Vagina (tissue), 2 donors: ENCODE measurements at regions not wholly inside any gene's neighbourhood (a gene's known extent, or its start where the extent isn't known, plus 50 kb on each side); places are given as distances from the start of the nearest gene placed in this dataset.

Experiments used
- DNase-seq, 2 donors: peaks; one replicate each; pipeline ENCODE4 v3.0.0-alpha.2; 2017; ENCODE audit errors: extremely low spot score in 2 of 2
- H3K27ac ChIP-seq: fragments of 200-600 bp; sonication (generic); one replicate; pipeline ENCODE4 v1.5.1; 2019
- H3K27me3 ChIP-seq: fragments of 200-600 bp; sonication (generic); one replicate; pipeline ENCODE4 v1.5.1; 2019
- H3K36me3 ChIP-seq, 2 donors: fragments of 200-600 bp; sonication (generic); one replicate each; pipeline ENCODE4 v1.5.1; 2017 to 2019
- H3K4me1 ChIP-seq: fragments of 200-600 bp; sonication (generic); one replicate; pipeline ENCODE4 v1.5.1; 2019
- H3K4me3 ChIP-seq, 2 donors: fragments of 200-600 bp; sonication (generic); 1 replicate in 1 of 2; 2 replicates in 1 of 2; pipeline ENCODE4 v1.5.1; 2016 to 2019
- H3K9me3 ChIP-seq: fragments of 200-600 bp; sonication (generic); one replicate; pipeline ENCODE4 v1.5.1; 2019
- POLR2A ChIP-seq, 2 donors: fragments of 450-650 bp; IDR thresholded peaks; one replicate each; pipeline ENCODE4 v1.6.1; 2017; ENCODE audit warnings: antibody characterized with exemption in 2 of 2, mild to moderate bottlenecking in 2 of 2, moderate library complexity in 2 of 2
- POLR2AphosphoS5 ChIP-seq, 2 donors: sonication (generic); formaldehyde crosslinking; IDR thresholded peaks; one replicate each; pipeline ENCODE4 v1.9.0; 2017; ENCODE audit warnings: antibody characterized with exemption in 2 of 2, mild to moderate bottlenecking in 2 of 2, low read depth in 1 of 2; ENCODE audit not compliant: insufficient read depth in 1 of 2
- intact Hi-C: fragments of 100-400 bp; cut with DNase I; formaldehyde crosslinking; loops from one replicate; pipeline ENCODE4 v1.15.1; 2023
- TF ChIP-seq, protein P1 (sequence below), 3 experiments: fragments of 450-650 bp in 2 of 3; fragments of 200-600 bp in 1 of 3; sonication (generic) in 1 of 3; IDR thresholded peaks; one replicate each; pipeline ENCODE4 v1.5.1; 2017 to 2019; ENCODE audit warnings: antibody characterized with exemption in 3 of 3, mild to moderate bottlenecking in 2 of 3, moderate library complexity in 2 of 3

DNA sequence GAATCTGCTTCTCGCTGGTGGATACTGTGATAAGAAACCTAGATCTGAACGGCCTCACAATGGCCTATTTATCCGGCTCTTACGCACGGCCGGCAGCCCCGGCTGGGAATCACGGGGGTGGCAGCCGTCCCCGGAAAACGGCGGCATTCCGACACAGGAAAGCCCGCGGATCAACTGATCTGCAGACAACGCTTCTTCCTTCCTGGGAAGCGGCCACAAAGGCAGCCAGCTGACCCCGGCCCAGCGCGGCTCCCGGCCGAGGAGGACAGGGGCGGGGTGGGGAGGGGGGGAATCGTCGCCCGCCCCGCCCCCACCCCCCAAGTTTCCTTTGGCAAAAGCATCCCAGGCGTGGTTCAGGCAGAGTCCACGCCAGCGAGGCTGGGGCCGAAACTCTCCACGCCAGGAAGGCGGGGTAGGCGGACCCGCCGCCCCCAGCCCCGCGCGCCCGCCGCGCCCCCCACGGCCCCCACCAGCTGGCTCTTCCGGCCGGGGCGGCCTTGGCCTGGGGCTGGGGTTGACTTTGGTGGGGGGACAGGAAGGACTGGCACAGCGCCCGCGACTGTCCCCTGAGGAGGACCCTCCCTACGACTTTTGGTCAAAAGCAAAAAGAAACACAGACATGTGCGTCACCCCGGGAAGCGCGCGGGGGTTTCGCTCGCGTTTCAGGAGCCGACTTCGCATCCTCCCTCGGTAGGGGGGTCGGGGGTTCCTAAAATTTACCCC lies 247.7 kb upstream of the ANKRD55 start:
- Histone ChIP-seq H3K4me1 (peaks cover 27% of the 10 kb centered on the region), H3K36me3 (no peaks in the 10 kb centered on the region), H3K27me3 (no peaks in the 10 kb centered on the region), H3K27ac (peak overlapping the region; percentile 89), H3K4me3 (peak overlapping the region; percentile 69 to 91), H3K9me3 (no peaks in the 10 kb centered on the region)
- DNase-seq, result no peak
- intact Hi-C loops, result no loop called here
- peak in 1 of 2 donors; percentile 7 for TF ChIP-seq POLR2A (IDR thresholded peaks at IDR 0.05)
- TF ChIP-seq, protein P1, sequence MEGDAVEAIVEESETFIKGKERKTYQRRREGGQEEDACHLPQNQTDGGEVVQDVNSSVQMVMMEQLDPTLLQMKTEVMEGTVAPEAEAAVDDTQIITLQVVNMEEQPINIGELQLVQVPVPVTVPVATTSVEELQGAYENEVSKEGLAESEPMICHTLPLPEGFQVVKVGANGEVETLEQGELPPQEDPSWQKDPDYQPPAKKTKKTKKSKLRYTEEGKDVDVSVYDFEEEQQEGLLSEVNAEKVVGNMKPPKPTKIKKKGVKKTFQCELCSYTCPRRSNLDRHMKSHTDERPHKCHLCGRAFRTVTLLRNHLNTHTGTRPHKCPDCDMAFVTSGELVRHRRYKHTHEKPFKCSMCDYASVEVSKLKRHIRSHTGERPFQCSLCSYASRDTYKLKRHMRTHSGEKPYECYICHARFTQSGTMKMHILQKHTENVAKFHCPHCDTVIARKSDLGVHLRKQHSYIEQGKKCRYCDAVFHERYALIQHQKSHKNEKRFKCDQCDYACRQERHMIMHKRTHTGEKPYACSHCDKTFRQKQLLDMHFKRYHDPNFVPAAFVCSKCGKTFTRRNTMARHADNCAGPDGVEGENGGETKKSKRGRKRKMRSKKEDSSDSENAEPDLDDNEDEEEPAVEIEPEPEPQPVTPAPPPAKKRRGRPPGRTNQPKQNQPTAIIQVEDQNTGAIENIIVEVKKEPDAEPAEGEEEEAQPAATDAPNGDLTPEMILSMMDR (IDR thresholded peaks at IDR 0.05), result no peak
- peak in 1 of 2 donors; percentile 59 for TF ChIP-seq POLR2AphosphoS5 (IDR thresholded peaks at IDR 0.05; ENCODE audit: insufficient read depth in 1 of 2, low read depth in 1 of 2)

DNA sequence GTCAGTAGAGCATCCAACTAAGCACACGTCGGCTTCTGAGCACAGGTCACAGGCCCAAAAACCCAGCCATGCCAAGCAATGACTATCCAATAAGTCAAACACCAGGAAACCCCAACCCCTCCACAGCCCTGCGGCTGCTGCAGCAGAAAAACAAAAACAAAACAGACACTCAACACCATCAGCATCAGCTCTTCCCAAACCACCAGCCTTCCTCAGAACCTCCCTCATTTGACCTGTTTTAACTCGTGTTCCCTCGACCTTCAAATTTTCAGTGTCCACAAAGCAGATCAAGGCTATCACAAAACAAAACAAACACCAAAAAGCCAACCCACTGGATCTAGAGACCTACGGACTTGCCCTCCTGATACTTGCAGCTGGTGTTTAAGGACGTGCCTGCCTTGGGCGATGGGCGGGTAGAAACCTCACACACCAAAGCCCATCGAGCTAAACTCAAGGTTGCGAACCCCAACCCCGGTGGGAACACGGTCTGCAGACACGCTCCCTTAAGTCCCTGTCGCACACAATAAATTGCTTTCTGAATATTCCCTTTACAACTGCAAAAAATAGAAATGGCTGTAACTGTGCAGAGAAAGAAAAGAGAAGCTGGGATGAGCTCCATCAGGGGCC lies 247.1 kb upstream of the ANKRD55 start:
- DNase-seq, result no peak
- no peak for TF ChIP-seq POLR2AphosphoS5 (IDR thresholded peaks at IDR 0.05; ENCODE audit: insufficient read depth in 1 of 2, low read depth in 1 of 2)
- TF ChIP-seq, protein P1 (IDR thresholded peaks at IDR 0.05), result no peak
- Histone ChIP-seq H3K9me3 (no peaks in the 10 kb centered on the region), H3K27ac (peak overlapping the region; percentile 89), H3K27me3 (no peaks in the 10 kb centered on the region), H3K36me3 (no peaks in the 10 kb centered on the region), H3K4me3 (peak overlapping the region; percentile 69 to 91), H3K4me1 (peaks cover 27% of the 10 kb centered on the region)
- intact Hi-C loops, result no loop called here

DNA sequence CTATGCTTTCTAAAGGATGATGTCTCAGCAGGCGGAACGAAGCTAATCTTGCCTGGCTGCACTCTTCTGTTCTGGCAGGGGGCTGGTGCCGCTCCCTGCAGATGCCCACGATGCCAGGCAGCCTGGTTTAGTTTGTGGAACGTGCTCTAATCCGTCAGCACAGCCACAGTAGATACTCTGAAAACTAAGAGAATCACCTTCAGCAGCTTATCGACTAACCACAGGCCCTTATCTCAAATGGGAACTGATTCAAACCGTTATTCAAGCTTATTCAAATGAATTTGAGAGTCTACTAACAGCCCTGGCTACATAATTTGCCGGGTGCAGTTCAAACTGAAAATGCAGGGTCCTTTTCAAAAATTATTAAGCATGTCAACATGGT lies 246.6 kb upstream of the ANKRD55 start:
- Histone ChIP-seq H3K36me3 (no peaks in the 10 kb centered on the region), H3K9me3 (no peaks in the 10 kb centered on the region), H3K27me3 (no peaks in the 10 kb centered on the region), H3K4me1 (peaks cover 27% of the 10 kb centered on the region), H3K4me3 (peak overlapping the region in 1 of 2 donors; percentile 69), H3K27ac (peak overlapping the region; percentile 89)
- DNase-seq, result no peak
- TF ChIP-seq, protein P1 (IDR thresholded peaks at IDR 0.05), result no peak
- TF ChIP-seq POLR2A (IDR thresholded peaks at IDR 0.05) (no peak), POLR2AphosphoS5 (IDR thresholded peaks at IDR 0.05; ENCODE audit: insufficient read depth in 1 of 2, low read depth in 1 of 2) (no peak)
- intact Hi-C loops, result no loop called here

DNA sequence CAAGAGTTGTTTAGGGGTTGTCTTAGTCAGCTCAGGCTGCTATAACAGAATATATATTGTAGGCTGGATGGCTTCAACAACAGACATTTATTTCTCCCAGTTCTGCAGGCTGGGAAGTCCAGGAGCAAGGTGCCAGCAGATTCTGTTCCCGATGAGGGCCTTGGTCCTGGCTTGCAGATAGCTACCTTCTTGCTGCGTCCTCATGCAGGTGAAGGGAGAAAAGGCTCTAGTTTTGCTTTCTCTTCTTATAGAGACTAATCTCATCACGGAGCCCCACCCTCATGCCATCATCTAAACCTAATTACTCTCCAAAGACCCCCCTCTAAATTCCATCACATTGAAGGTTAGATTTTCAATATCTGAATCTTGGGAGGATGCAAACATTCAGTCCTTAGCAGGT lies 246.0 kb upstream of the ANKRD55 start:
- intact Hi-C loops, result no loop called here
- Histone ChIP-seq H3K27me3 (no peaks in the 10 kb centered on the region), H3K36me3 (no peaks in the 10 kb centered on the region), H3K27ac (no peak overlapping the region), H3K4me1 (peaks cover 27% of the 10 kb centered on the region), H3K4me3 (no peak overlapping the region), H3K9me3 (no peaks in the 10 kb centered on the region)
- TF ChIP-seq POLR2A (IDR thresholded peaks at IDR 0.05) (no peak), POLR2AphosphoS5 (IDR thresholded peaks at IDR 0.05; ENCODE audit: insufficient read depth in 1 of 2, low read depth in 1 of 2) (no peak)
- TF ChIP-seq, protein P1 (IDR thresholded peaks at IDR 0.05), result no peak
- DNase-seq, result no peak

DNA sequence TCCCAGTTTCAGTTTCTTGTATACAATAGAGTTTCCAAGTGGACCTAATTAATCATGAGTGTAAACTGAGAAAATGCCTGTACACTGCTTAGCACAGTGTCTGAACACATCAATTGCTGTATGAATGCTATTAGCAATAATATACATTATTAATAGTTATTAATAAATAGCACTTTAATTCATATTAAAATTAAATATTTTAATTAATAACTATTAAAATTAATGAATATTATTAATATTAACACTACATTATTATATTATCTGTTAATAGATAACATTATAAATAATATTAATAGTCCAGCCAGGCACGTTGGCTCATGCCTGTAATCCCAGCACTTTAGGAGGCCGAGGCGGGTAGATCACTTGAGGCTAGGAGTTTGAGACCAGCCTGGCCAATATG lies 244.9 kb upstream of the ANKRD55 start:
- Histone ChIP-seq H3K4me1 (peaks cover 27% of the 10 kb centered on the region), H3K27me3 (no peaks in the 10 kb centered on the region), H3K27ac (no peak overlapping the region), H3K4me3 (no peak overlapping the region), H3K36me3 (no peaks in the 10 kb centered on the region), H3K9me3 (no peaks in the 10 kb centered on the region)
- DNase-seq, result peak in 1 of 2 donors; percentile 32
- TF ChIP-seq, protein P1 (IDR thresholded peaks at IDR 0.05), result no peak
- no peak for TF ChIP-seq POLR2AphosphoS5 (IDR thresholded peaks at IDR 0.05; ENCODE audit: insufficient read depth in 1 of 2, low read depth in 1 of 2)
- TF ChIP-seq POLR2A (IDR thresholded peaks at IDR 0.05), result no peak
- intact Hi-C loops, result no loop called here
